Retinal pigment epithelial cell (primary cell): ENCODE measurements at regions not wholly inside any gene's neighbourhood (a gene's known extent, or its start where the extent isn't known, plus 50 kb on each side); places are given as distances from the start of the nearest gene placed in this dataset.

Source experiments
- DNase-seq: peaks from one replicate; pipeline ENCODE4 v3.0.0-alpha.2; 2010; ENCODE audit warnings: low read depth
- H3K4me3 ChIP-seq: 2 replicates; pipeline ENCODE4 v1.5.1; 2011; ENCODE audit warnings: mild to moderate bottlenecking, low read length, control low read depth, moderate library complexity
- CTCF ChIP-seq: conservative IDR thresholded peaks from 2 replicates; pipeline ENCODE4 v1.5.1; 2011; ENCODE audit warnings: low read depth, low read length, control low read depth, inconsistent platforms

GRCh38 chr1:60185684-60186083, 112.1 kb upstream of the C1orf87 start:
- DNase-seq = no peak
- H3K4me3 ChIP-seq = no peak overlapping the region
- TF ChIP-seq CTCF = no peak

DNA sequence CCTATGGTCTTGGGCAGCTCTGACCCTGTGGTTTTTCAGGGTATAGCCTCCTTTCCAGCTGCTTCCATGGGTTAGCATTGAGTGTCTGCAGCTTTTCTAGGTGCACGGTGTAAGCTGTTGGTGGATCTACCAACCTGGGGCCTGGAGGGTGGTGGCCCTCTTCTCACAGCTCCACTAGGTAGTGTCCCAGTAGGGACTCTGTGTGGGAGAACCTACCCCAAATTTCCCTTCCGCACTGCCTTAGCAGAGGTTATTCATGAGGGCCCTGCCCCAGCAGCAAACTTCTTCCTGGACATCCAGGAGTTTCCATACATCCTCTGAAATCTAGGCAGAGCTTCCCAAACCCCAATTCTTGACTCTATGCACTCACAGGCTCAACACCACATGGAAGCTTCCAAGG, 111.0 kb upstream of the C1orf87 start:
- no peak for DNase-seq
- TF ChIP-seq CTCF = no peak
- H3K4me3 ChIP-seq = no peak overlapping the region

DNA sequence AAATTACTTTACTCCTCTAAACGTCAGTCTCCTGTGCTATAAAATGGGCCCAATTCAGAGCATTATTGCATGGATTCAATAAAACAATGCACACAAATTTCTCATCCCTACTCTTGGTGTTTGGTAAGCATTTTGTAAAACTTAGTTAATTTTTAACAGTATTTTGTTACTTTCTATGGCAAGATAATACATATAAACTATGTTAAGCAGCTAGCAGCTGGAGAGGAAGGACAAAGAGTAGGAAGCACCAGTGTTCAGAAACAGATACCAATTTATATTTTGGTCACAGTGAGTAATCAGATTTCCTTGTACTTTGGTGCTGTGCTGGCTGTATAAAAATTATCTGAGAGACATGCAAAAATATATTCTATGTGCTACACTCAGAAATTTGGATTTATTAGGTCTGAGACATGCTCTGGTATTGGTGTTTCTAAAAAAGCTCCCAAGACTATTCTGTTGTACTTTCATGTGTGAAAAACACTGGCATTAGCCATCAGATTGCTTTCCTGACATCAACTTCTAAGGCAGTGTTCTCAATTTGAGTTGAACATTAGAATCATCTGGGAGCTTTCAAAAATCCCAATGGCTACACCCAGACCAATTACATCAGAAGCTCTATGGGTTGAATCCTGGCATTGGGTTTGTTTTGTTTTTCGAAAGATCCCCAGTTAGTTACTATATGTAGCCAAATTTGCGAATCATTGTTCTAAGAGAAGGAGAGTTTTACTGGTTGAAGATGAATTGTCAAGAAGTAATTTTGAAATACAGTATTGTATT, 100.3 kb upstream of the C1orf87 start:
- DNase-seq = no peak
- no peak for TF ChIP-seq CTCF
- H3K4me3 ChIP-seq = no peak overlapping the region

DNA sequence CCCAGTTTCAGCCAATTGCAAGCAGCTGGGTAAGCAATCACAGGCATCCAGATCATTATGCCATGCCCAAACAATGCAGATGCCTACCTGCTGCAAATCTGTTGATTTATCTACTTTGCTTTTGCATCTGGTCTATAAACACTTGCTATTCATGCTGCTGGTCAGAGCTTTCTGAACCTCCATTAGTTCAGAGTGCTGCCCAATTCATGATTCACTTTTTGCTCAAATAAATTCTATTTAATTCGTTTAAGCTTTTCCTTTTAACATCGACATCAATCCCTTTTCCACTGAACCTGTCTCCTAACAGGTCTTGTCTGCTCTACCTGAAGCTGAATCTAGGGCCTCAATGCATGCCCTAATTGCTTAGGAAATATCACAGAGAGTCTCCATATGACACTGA, 99.4 kb upstream of the C1orf87 start:
- no peak for TF ChIP-seq CTCF
- DNase-seq = no peak
- no peak overlapping the region for H3K4me3 ChIP-seq

GRCh38 chr1:60171801-60172200, 98.2 kb upstream of the C1orf87 start:
- TF ChIP-seq CTCF = no peak
- no peak overlapping the region for H3K4me3 ChIP-seq
- DNase-seq = no peak

- peak; percentile 12 for TF ChIP-seq CTCF
- DNase-seq = no peak
- no peak overlapping the region for H3K4me3 ChIP-seq
Observed at GRCh38 chr1:60170709-60171108, 97.1 kb upstream of the C1orf87 start.

DNA sequence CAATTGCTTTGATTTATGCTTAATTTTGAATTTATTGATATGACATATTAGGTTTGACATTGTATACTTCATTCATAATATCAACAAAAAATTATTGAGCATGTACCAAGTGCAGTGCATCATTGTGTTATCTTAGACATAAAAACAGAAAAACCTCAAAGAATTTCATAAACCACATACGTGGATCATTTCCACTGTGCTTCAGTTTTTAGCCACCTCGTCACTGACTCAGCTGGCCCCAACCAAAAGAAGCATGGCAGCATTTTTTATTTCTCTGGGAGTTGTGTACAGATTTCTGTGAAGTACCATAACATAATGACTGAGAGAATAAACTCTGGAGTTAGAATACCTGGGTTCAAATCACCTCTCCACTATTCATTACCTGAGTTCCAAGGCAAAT, 95.6 kb upstream of the C1orf87 start:
- TF ChIP-seq CTCF = no peak
- DNase-seq = no peak
- no peak overlapping the region for H3K4me3 ChIP-seq
